ENCODE measurements at regions not wholly inside any gene's neighbourhood (a gene's known extent, or its start where the extent isn't known, plus 50 kb on each side); places are given as distances from the start of the nearest gene placed in this dataset.

- TF ChIP-seq CTCF (IDR thresholded peaks at IDR 0.05; ENCODE audit: low read depth, low read length, missing input control) (no peak), RAD21 (IDR thresholded peaks at IDR 0.05) (no peak), JUND (IDR thresholded peaks at IDR 0.05) (no peak), TAF1 (conservative IDR thresholded peaks at IDR 0.05) (no peak), REST (IDR thresholded peaks at IDR 0.05) (no peak), SP1 (IDR thresholded peaks at IDR 0.05) (no peak), YY1 (IDR thresholded peaks at IDR 0.05) (no peak), GABPA (IDR thresholded peaks at IDR 0.05 in 1 of 2, conservative IDR thresholded peaks at IDR 0.05 in 1 of 2) (no peak), MAX (IDR thresholded peaks at IDR 0.05) (no peak), FOXA1 (IDR thresholded peaks at IDR 0.05) (no peak), EGR1 (IDR thresholded peaks at IDR 0.05; ENCODE audit: low read depth in 2 of 2) (no peak), ZBTB33 (IDR thresholded peaks at IDR 0.05) (no peak), HNF4G (IDR thresholded peaks at IDR 0.05) (no peak)
These were observed 189.2 kb downstream of the SEC14L1 start for GRCh38 chr17:77329741-77330531.

Data from liver (tissue), 3 donors.